Lung microvascular endothelial cell (primary cell): ENCODE measurements at regions not wholly inside any gene's neighbourhood (a gene's known extent, or its start where the extent isn't known, plus 50 kb on each side); places are given as distances from the start of the nearest gene placed in this dataset.
"Not testable (repeated sequence)": the region's sequence is repeated elsewhere in the genome, so short reads cannot be mapped to it uniquely, and the experiment has no call there.

ENCODE experiments used
- DNase-seq, 2 donors: peaks; one replicate each; pipeline versions ENCODE4 v3.0.0 to v3.0.0-alpha.2; 2010; ENCODE audit warnings: low read depth in 2 of 2

GRCh38 chr2:84221102-84221501 lies 238.0 kb downstream of the SUCLG1 start:
- not testable (repeated sequence) for DNase-seq

GRCh38 chr2:84217456-84217855 lies 241.6 kb downstream of the SUCLG1 start:
- DNase-seq: no peak

- DNase-seq: no peak
Measured at GRCh38 chr2:84214455-84214854, 244.6 kb downstream of the SUCLG1 start.

- DNase-seq: no peak
Measured at GRCh38 chr2:84212611-84213314, 246.3 kb downstream of the SUCLG1 start.

GRCh38 chr2:84209941-84210340 lies 249.1 kb downstream of the SUCLG1 start:
- DNase-seq: no peak

GRCh38 chr2:84204995-84205394 lies 254.1 kb downstream of the SUCLG1 start:
- no peak for DNase-seq

GRCh38 chr2:84202166-84202565 lies 256.9 kb downstream of the SUCLG1 start:
- no peak for DNase-seq

- no peak for DNase-seq
Measured at GRCh38 chr2:84201158-84201557, 257.9 kb downstream of the SUCLG1 start.

- no peak for DNase-seq
Measured at GRCh38 chr2:84197901-84198300, 261.2 kb downstream of the SUCLG1 start.

- DNase-seq: no peak
Measured at GRCh38 chr2:84194949-84195644, 264.0 kb downstream of the SUCLG1 start.

GRCh38 chr2:84194181-84194580 lies 264.9 kb downstream of the SUCLG1 start:
- no peak for DNase-seq

- DNase-seq: no peak
Measured at GRCh38 chr2:84187258-84187657, 271.8 kb downstream of the SUCLG1 start.

- no peak for DNase-seq
Measured at GRCh38 chr2:84181927-84182326, 277.2 kb downstream of the SUCLG1 start.

- no peak for DNase-seq
Measured at GRCh38 chr2:84177733-84178132, 281.3 kb downstream of the SUCLG1 start.

- DNase-seq: no peak
Measured at GRCh38 chr2:84175970-84176369, 283.1 kb downstream of the SUCLG1 start.

GRCh38 chr2:84175340-84175739 lies 283.7 kb downstream of the SUCLG1 start:
- DNase-seq: no peak

GRCh38 chr2:84173041-84173440 lies 286.0 kb downstream of the SUCLG1 start:
- no peak for DNase-seq

- no peak for DNase-seq
Measured at GRCh38 chr2:84170979-84171378, 288.1 kb downstream of the SUCLG1 start.

GRCh38 chr2:84169871-84170270 lies 289.2 kb downstream of the SUCLG1 start:
- no peak for DNase-seq

- DNase-seq: not testable (repeated sequence)
Measured at GRCh38 chr2:84168552-84168951, 290.5 kb downstream of the SUCLG1 start.

GRCh38 chr2:84165256-84165655 lies 293.8 kb downstream of the SUCLG1 start:
- DNase-seq: no peak

GRCh38 chr2:84160453-84160852 lies 298.6 kb downstream of the SUCLG1 start:
- no peak for DNase-seq

- DNase-seq: no peak
Measured at GRCh38 chr2:84158605-84159004, 300.5 kb downstream of the SUCLG1 start.
